HEK293T (cell line): ENCODE measurements at regions not wholly inside any gene's neighbourhood (a gene's known extent, or its start where the extent isn't known, plus 50 kb on each side); places are given as distances from the start of the nearest gene placed in this dataset.

ENCODE experiments used
- ARNT ChIP-seq: fragments of 450-650 bp; IDR thresholded peaks from 2 replicates; pipeline ENCODE4 v1.6.1; 2017; ENCODE audit warnings: mild to moderate bottlenecking
- BHLHE40 ChIP-seq: fragments of 450-650 bp; IDR thresholded peaks from 2 replicates; pipeline ENCODE4 v1.6.1; 2016; ENCODE audit warnings: mild to moderate bottlenecking, moderate library complexity, borderline replicate concordance
- ELF4 ChIP-seq: fragments of 450-650 bp; IDR thresholded peaks from 2 replicates; pipeline ENCODE4 v1.6.1; 2017; ENCODE audit warnings: antibody characterized with exemption
- FOXK2 ChIP-seq: fragments of 450-650 bp; IDR thresholded peaks from 2 replicates; pipeline ENCODE4 v1.6.1; 2016; ENCODE audit warnings: mild to moderate bottlenecking
- FOXM1 ChIP-seq: fragments of 450-650 bp; IDR thresholded peaks from 2 replicates; pipeline ENCODE4 v1.6.1; 2017; ENCODE audit warnings: mild to moderate bottlenecking, borderline replicate concordance
- NFRKB ChIP-seq: fragments of 450-650 bp; IDR thresholded peaks from 2 replicates; pipeline ENCODE4 v1.6.1; 2016; ENCODE audit warnings: mild to moderate bottlenecking, moderate library complexity
- SUZ12 ChIP-seq: fragments of 450-650 bp; IDR thresholded peaks from 2 replicates; pipeline ENCODE4 v1.6.1; 2016; ENCODE audit warnings: mild to moderate bottlenecking
- TARDBP ChIP-seq: fragments of 450-650 bp; IDR thresholded peaks from 2 replicates; pipeline ENCODE4 v1.6.1; 2016

DNA sequence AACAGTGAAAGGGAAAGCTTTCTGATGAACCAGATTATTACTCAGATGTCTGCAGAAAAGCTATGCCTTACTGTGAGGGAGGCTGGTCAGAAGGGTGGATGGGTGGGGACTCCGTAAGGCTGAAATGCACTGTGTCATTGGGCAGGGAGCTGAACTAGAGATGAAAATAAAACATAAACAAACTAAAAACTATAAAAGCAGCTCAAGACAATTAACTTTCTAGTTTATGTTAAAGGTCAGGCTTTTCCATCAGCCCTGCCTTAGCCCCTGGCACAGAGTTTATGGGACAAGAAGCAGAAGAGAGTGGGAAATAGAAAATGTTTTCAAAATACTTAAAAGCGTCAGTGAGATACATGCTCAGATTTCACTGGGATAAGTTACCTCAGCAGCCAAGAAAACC lies 310.0 kb upstream of the UBE2E2 start:
- no peak for TF ChIP-seq ELF4
- TF ChIP-seq BHLHE40, result no peak
- no peak for TF ChIP-seq FOXK2
- TF ChIP-seq SUZ12, result no peak
- TF ChIP-seq NFRKB, result no peak
- TF ChIP-seq FOXM1, result no peak
- TF ChIP-seq TARDBP, result no peak
- no peak for TF ChIP-seq ARNT
